GM19395 (cell line): ENCODE measurements at regions not wholly inside any gene's neighbourhood (a gene's known extent, or its start where the extent isn't known, plus 50 kb on each side); places are given as distances from the start of the nearest gene placed in this dataset.

Experiments used
- ATAC-seq: cut with Tn5 transposase; IDR thresholded peaks from one replicate; pipeline ENCODE4 v1.9.1; 2021; ENCODE audit warnings: mild to moderate bottlenecking, moderate library complexity; ENCODE audit not compliant: unreplicated experiment

DNA sequence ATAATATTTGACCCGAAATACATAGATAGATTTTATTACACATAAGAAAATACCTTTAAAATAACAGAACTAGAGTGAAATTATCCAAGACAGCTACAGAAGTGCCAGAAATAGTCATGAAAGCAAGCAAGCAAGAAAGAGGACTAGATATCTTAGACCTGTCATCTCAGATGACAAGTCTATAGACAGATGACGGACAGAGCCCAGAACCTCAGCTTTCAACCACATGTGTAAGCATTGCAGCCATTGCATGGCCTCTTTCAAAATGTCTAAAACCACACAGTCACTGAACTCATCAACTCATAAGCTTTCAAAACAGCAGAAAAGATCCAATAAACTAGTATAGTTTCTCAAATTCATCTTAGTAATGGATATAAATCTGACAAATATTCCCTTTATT, 59.8 kb upstream of the FHIT start:
- no peak for ATAC-seq

DNA sequence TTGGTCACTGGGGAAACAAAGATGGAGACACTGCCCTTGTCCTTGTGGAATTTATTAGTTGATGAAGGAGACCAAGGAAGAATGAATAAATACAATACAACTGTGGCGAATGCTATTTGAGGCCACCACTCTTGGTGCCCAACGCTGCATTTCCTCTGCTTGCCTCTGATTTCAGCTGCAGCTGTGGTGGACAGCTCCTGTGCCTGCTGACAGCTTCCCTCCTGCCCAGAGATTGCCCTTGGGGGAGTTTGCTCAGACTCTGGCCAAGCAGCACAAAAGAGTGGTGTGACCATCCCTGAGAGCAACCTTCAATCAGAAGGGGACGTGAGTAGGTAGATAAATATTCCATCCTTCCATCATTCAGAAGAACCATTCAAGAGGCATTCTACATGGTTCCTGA, 64.6 kb upstream of the FHIT start:
- ATAC-seq: no peak

DNA sequence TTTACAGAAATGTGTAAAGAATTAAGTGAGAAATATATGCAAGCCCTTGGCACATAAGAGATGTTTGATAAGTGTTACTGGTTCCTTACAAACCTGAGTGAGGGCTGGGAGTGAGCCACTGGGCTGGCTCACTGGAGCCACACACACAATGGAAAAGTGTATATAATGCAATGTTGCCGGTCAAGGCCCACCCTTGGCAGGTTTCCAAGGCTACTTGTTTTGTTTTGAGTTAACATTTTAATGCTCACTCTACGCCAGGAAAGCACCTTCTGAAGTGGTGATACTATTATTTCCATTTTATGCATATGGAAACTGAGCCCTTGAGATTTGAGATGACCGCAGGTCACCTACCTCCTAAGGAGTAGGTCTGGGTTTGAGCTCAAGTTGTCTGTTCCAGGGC, 71.8 kb upstream of the FHIT start:
- ATAC-seq: no peak

DNA sequence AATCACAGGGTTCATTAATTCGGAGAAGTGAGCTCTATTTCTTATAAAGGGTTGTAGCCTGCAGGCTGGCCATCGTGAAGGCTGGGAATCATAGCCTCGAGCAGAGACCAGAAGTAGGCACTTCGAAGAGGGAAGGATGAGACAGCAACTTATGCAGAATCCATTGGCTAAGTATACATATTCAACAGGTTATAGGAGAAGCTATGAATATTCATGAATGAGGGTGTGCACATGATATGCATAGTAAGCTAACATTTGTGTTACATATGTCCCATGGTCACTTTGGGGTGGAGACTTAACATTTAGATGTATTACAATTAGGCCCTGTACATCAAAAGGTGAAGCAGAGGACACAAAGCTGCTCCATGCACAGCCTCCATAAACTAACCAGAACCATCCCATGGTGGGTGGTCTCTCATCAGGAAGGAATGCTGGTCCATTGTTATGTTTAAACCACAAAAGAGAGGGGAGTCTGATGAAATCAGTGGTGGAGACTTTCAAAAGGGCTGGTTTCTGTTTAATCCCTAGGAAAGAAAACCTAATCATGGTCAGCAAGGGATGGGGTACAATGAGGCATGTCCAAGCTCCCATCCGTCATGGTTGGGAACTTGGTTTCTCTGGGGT, 80.8 kb upstream of the FHIT start:
- ATAC-seq: no peak

DNA sequence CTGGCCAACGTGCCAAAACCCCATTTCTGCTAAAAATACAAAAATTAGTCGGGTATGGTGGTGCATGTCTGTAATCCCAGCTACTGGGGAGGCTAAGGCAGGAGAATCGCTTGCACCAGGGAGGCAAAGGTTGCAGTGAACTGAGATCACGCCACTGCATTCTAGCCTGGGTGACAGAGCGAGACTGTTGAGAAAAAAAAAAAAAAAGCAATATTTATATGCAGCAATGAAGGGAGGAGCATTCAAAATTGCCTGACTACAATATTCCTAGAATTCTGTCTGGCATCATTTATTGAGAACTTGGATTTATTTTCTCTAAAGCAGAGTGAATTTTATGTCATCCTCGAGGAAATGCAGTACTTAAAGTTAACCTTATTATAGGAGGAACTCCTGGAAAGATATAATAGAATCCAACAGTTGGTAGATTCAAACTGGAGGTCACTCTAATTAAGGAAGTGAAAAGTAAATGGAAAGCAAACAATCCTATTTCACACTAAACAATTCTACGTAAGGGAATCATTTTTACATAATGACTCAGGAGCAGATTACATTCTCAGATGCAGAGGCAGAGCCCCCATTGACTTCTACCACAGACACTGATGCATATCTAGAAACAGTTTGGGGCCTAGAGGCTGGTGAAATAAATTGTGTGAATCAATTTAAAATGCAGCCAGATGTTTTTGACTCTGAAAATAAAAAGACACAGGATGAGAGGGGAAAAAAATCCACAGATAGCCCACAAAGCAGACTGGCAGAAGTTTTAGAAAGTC, 82.1 kb upstream of the FHIT start:
- ATAC-seq: no peak

DNA sequence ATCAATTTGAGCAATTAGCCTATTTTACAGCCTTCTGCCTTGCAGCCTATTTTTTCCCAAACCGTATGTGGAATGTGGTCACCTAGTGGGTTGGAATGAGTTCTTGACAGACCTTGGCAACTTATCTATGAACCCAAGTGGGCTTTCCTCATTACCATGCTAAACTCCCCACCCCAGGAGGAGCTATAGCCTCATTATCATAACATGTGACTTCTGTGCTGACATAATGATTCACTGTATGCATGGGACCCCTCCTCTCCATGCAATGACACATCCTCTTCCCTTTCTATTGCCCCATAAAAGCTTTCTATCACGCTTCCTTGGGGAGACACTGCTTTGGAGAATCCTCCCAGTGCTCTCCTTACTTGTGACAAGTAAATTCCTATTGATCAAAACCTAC, 83.5 kb upstream of the FHIT start:
- ATAC-seq: no peak

DNA sequence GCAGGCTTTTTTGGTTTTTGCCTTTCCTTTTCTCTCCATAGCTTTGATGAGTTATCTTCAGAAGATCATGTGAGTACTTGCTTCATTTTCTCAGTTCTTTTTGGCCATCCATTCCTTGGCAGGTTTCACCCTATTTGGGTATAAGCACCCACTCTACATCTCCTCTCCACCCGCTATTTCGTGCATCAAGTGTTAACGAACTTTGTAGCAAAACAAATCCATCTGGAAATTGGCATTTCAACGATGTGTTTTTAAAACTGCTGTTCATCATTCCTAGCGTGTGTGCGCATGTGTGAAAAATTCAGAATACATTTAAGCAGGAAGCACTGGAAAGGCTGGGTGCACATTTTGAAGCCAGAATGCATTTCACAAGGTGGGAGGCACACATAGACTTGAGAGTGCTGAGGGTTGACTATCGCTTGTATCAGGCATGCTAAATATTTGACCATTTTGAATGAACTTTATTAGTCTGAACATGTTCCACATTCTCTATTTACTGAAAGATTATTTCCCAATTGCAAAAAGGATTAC, 89.7 kb upstream of the FHIT start:
- ATAC-seq: no peak

DNA sequence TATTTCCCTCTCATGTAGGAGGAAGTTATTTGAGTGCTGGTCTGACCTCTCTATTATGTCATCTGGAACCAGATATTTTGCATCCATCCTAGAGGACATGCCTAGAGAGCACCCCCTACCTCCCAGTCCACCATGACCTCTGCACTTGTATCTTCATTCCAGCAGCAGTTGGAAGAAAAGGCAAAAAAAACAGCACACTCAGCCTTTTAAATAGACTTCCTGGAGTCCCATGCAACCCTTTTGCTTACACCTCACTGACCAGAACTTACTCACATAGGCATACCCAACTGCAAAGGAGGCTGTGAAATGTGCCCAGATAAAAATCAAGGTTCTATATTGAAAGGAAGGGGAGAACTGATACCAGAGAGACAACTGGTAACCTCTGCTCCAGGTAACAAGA, 92.3 kb upstream of the FHIT start:
- no peak for ATAC-seq

DNA sequence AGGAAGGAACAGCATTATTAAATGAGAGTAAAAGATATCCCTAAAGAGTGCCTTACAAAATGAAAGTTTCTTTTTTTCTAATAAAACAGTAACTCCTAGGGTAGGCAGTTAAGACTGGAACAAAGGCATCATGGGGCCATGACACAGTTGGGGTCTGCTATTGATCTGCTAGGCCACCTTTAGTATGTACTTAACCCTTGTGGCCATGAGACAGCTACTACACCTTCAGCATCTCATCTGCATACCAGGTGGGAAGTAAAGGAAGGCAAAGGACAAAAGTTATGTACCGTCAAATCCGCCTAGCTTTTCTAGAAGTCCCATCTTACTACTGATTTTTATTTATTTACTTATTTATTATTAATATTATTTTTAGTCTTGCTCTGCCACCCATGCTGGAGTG, 93.8 kb upstream of the FHIT start:
- ATAC-seq: no peak

DNA sequence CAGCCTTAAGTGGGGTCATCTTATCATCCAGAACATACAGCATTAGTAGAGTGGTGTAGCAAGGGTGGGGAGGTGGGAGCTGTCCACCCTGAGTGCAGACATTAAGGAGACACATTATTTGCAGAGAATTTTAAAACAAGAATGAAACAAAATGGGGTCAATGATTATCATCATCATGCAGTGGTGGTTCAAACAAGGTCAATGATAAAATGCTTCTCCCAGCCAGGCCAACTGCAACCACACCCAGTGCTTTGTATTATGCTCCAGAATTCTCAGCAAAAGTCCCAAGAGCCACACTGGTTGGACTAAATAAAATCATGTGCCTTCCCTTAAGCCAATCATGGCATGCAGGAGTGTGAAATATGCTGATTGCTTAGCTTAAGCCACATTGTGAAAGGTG, 96.7 kb upstream of the FHIT start:
- ATAC-seq: no peak

DNA sequence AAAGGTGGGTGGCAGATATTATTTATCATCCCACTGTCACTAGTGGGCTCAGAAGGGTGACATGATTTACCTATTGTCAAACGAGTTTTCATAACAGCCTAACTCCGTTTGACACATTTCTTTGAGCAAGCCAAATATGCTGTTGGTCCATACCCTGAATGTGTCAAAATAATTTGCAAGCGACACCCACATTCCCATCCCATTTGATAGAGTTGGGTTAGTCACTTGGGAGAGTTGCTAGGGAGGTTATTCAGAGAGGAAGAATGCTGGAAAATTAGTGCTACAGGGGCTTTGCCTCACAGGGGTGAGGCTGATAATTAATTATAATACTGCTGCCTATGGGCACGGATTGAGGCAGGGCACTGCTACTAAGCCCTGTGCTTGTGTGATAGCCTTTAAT, 98.5 kb upstream of the FHIT start:
- ATAC-seq: no peak

DNA sequence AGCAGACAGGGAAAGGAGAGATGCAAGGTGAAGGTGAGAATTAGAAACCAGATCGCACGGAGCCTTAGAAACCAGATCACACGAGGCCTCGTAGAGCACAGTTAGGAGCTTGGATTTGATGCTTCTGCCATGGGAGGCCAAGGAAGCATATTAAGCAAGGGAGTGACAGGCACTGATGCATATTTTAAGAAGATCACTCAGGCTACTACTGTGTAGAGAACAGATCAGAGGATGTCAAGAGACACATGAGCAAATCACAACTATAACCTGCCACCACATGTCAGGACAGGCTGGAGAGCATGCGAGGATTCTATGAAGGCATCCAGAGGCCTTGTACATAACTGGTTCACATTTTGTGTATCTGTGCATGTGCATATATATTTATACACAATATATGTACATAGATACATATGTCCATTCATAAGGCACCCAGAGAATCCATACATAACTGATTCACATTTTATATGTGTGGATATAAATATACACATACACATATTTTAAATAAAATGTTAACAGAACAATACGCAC, 99.6 kb upstream of the FHIT start:
- no peak for ATAC-seq

DNA sequence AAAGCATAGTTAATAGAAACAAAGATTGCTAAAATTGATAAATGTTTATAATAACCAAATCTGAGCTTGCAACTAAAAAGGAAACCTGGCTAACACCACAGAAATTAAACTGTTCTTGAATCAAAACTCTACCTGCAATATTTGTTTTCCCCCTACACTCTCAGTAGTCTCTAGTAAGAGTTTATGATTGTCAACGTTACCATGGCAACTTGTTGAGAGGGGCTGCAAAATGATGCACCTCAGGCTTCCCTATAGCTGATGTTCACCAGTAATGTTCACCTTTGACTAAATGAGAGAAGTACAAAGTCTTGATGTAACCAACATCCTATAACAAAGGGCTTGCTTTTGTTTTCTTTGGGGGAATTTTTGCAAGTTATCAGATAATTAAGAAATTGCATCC, 101.1 kb upstream of the FHIT start:
- ATAC-seq: no peak

DNA sequence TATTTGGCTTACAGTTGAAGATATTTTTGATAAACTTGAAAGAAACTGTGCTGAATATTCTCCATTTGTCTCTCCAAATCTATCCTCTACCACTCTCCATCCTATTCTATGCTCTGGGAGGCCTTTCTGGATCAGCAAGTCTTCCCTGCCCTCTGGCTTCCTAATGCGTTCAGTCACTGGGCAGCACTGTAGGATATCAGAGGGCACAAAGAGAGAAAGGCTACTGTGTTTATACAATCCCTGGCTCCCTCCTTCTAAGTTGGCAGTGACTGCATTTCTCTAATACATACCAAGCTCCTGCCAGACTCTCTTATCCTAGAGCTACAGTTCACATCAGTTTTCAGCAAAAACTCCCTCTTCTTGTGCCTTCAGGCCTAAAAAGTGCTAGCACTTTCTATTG, 102.1 kb upstream of the FHIT start:
- ATAC-seq: no peak

DNA sequence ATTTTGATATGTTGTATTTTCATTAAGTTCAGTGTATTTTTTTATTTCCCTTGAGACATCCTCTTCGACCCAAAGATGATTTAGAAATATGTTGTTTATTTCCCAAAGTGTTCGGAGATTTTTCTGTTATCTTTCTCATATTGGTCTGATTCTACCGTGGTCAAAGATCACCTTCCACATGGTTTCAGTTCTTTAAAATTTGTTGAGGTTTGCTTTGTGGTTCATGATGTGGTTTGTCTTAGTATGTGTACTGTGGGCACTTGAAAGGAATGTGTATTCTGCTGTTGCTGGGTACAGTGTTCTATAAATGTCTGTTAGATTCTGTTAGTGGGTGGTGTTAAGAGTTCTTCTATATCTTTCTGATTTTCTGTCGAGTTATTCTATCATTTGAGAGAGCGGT, 103.4 kb upstream of the FHIT start:
- ATAC-seq: no peak

DNA sequence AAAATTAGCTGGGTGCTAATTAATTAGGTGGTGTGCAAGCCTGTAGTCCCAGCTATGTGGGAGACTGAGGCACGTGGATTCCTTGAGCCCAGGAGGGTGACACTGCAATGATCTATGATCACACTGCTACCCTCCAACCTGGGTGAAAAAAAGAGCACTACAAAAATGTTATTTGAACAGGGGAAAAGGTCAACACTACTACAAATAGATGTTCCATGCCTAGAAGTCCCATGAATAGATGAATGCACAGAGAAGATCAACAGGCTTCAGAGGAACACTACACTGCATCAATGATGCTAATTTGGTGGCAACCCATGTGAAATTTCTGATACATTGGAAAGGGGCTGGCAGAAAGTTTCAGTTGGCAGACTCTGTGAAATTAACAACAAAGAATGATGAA, 105.4 kb upstream of the FHIT start:
- ATAC-seq: no peak

DNA sequence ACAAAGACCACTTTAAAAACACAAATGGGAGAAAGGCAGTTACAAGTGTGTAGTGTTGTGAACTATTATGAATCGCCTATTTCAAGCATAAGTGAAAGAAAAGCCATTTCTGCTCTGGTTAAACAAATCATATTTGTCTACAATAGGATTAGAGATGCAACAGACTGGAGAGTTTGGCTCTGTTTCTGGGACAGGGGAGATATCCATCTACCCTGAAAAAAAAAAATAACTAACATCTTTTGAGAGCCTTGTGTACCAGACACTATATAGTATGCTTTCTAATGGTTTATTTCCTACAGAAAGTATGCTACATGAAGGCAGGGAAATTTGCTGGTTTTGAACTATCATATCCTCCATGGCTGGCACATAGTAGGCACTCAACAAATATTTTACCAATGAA, 106.7 kb upstream of the FHIT start:
- peak; percentile 6 for ATAC-seq

DNA sequence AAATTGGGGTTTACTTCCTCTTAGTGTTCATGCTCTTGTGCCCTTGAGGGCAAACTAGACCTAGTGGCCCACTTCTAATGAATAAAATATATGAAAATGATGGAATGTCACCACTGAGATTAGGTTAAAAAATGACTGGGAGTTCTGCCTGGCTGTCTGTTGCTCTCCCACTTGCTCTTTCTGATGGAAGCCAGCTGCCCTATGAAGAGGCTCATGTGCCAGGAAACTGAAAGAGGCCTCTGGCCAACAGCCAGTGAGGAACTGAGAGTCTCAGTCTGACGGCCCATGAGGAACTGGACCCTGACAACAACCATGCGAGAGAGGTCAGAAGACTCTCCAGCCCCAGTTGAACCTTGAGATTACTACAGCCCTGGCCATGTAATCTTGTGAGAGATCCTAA, 107.1 kb upstream of the FHIT start:
- ATAC-seq: peak; percentile 99

DNA sequence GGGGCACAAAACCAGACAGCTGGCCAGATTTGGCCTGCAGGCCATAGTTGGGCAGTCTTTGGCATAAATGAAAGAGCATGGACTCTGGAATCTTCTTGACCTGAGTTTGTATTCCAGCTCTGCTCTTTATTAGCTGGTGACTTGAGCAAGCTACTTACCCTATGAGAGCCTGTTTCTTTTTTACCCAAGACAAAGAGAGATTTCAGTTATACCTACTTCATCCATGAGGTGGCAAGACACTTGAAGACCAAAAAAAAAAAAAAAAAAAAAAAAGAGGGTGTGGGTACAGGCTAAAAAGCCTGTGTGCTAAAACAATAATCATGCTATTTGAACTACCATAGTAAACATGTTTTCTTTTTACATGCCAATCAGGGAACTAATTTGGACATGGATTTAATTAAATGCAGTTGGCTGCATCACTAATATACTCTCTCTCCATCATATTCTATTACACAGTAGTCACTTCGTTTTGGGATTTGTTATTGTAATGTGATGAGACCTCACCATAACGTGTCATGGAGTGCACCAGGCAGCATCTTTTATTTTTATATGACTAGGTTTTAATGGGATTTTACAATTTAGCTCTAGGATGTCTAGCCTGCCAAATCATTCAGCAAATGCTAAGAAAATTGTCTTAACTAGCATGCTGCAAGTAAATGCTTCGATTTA, 109.2 kb upstream of the FHIT start:
- no peak for ATAC-seq

DNA sequence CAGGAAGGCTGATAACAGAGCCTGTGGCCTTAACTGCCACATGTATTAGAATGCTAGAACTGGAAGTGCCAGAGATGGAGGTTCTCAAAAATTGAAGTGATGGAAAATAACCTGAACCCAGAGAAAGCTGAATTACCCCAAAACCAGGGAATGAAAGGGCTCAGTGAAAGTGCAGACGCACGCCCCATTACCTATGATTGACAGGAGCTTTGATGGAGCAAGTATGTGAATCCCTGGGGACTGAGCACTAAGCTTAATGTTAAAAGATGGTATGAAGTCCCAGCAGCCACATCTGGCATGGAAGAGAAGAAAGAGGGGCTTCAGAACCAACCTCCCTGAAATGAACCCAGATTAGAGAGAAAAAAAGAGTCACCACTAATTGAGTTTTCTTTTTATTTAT, 118.4 kb upstream of the FHIT start:
- no peak for ATAC-seq

DNA sequence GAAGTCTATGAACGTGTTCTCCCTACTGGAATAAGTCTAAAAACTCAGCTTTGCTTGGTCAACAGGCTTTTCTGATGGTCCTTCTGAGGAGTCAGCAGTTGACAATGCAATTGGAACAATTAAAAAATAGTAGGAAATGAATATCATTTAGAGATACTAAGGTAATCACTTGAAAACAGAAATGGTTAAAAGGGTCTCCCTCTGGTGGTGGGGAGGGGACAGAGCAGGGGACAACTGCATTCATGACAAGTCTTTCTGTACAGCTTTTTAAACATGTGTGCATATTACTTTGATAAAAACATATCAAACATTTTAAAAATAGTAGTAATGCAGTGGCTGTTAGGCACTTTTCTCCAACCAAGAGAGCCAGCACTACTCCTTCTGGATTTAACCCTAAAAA, 119.9 kb upstream of the FHIT start:
- peak; percentile 80 for ATAC-seq

DNA sequence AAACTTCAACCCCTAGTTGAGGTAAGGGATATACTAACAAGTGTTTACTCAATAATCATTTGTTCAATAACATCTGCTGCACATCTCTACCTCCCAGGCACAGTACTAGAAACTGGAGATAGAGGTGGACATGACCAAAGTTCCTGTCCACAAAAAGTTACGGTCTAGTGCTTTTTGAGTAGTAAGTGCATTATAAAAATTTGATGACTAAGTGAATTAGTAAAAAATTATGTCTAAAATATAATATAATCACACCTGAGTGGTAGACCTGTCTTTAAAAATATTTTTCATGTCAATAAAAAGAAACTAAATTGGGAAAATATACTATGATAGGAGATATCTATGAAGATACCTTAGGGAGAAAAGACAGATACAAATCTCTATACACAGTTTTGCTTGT, 121.5 kb upstream of the FHIT start:
- ATAC-seq: no peak
